NT2/D1 (cell line): ENCODE measurements at regions not wholly inside any gene's neighbourhood (a gene's known extent, or its start where the extent isn't known, plus 50 kb on each side); places are given as distances from the start of the nearest gene placed in this dataset.

Experiments used
- SUZ12 ChIP-seq: IDR thresholded peaks from 2 replicates; pipeline ENCODE4 v1.6.1; 2011; ENCODE audit not compliant: insufficient read length, insufficient read depth; ENCODE audit errors: extremely low read depth
- YY1 ChIP-seq: IDR thresholded peaks from 2 replicates; pipeline ENCODE4 v1.6.1; 2011; ENCODE audit not compliant: insufficient read length, insufficient read depth
- ZNF274 ChIP-seq: IDR thresholded peaks from 2 replicates; pipeline ENCODE4 v1.6.1; 2011; ENCODE audit warnings: mild to moderate bottlenecking, low read depth, low read length

GRCh38 chr3:168956076-168956475, 707.4 kb downstream of the MECOM start:
- TF ChIP-seq YY1: no peak
- TF ChIP-seq ZNF274: no peak
- no peak for TF ChIP-seq SUZ12
